ENCODE measurements at regions not wholly inside any gene's neighbourhood (a gene's known extent, or its start where the extent isn't known, plus 50 kb on each side); places are given as distances from the start of the nearest gene placed in this dataset.

DNA sequence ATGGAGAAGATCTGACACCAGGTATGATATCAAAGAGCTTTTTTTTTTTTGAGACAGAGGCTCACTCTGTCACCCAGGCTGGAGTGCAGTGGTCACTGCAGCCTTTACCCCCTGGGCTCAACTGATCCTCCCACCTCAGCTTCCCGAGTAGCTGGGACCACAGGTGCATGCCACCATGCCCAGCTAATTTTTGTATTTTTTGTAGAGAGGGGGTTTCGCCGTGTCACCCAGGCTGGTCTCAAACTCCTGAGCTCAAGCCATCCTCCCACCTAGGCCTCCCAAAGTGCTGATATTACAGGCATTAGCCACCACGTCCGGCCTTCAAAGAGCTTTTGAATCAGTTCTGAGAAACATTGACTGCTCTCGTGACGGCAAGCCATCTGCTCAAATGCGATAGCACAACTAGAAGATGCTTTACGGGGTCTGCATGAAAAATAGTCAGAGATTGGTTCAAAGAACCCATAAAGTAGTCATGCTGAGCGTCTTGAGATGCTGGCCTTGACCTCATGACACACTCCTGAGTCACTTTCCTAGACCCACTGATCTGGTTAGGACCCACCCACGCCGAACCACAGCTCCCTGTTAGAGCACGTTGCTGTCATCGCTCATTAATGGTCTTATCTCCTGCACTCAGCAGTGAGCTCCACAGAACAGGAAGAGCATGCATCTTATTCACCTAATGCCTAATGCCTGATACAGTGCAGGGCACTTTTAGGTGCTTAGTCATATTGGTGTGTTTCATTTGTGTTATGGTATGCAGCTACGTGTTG lies 57.0 kb upstream of the NR2F2 start:
- no peak for DNase-seq

DNA sequence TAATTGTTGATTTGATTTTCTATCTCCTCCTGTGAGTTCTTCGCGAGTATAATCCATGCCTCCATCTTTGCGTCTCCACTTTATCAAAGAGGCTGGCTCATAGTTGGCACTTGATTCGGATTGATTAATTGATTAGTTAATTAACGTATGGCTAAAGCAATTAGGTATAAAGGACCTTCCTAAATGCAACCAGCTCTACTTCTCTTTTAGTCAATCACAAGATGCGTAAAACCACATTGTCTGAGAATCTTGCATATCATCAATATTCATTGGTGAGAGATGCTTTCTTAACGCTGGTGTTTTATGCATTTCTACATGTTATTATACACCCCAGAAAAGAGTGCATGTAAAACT lies 56.4 kb upstream of the NR2F2 start:
- no peak for DNase-seq

DNA sequence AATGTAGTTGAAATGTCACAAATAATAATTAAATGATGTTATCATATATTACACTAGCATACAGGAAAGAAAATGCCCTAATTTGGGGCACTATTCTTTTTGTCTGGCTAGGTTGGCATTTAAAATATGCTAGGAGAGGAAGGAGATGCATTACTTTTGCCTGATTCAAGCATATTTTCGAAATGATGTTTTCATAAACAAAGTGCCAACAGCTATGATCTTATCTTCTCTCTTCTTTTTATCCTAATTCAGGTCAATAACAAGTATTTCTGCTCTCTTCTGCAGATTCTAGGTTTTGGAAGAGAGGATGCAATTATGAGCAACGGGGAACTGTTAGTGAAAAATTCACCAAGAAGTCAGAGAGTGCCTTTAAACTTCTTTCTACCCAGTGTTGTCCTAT lies 55.8 kb upstream of the NR2F2 start:
- no peak for DNase-seq

DNA sequence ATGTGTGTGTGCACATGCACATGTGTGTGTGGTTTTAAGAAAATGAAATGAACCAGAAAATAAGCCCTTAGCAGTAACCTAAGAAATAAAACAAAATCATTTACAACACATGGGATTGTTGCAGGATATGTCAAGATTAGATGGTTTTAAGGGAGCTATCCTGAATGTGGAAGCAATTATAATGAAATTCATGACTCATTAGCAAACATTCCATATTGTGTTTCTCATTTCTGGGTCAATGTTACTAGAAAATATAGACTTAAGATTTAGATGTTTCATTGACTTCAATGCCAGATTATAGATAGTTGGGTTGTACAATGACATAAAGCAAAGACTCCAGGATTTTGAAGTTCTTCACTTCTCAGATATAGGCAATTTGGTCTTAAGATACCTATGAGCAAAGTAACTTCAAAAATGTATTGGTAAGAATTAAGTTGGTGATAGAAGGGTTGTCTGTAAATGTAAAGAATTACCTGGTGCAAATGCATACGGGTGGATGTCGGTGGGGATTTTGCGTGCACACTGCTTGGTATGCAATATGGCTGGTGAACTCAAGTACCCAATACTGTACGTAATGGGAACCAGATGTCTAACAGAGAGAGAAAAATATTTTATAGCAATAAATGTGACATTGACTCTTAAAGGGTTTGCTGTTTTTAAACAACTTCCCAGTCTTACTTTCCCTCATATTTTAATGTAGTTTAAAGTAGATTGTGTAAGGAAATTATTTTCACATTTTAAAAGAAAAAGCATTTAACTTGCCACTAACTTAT lies 53.9 kb upstream of the NR2F2 start:
- DNase-seq: no peak
